IPS-18c (cell line): ENCODE measurements at regions not wholly inside any gene's neighbourhood (a gene's known extent, or its start where the extent isn't known, plus 50 kb on each side); places are given as distances from the start of the nearest gene placed in this dataset.
"Not testable (repeated sequence)": the region's sequence is repeated elsewhere in the genome, so short reads cannot be mapped to it uniquely, and the experiment has no call there.

ENCODE experiments used
- H3K4me3 ChIP-seq: 2 replicates; pipeline ENCODE4 v1.7.0; 2013; ENCODE audit warnings: low read depth, mild to moderate bottlenecking, low read length, moderate library complexity; ENCODE audit not compliant: insufficient read depth
- H3K9me3 ChIP-seq: one replicate; pipeline ENCODE4 v1.6.1; 2013; ENCODE audit warnings: mild to moderate bottlenecking, low read length, moderate library complexity; ENCODE audit not compliant: control insufficient read depth, insufficient read depth

GRCh38 chr3:125774433-125775034, 179.2 kb upstream of the OSBPL11 start:
- not testable (repeated sequence) for H3K9me3 ChIP-seq

DNA sequence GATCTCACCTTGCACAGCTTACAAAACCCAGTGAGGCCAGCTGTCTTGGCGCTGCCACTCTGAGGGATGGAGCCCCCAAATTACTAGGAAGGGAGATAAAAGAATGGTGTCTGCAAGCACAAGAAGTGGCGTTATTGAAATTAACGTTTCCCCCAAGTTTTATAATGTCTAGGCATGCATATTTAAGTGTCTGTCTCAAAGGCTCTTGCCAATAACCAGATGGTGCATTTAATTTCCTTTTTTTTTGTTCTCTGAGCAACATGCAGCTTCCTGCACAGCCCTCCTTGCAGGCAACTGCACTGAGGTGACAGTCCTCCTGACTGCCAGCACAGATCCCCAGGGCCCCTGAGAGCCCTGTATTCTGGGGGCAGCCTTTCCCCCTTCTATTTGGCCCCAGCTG, 179.8 kb upstream of the OSBPL11 start:
- not testable (repeated sequence) for H3K4me3 ChIP-seq, H3K9me3 ChIP-seq

More at GRCh38 chr3:125774433-125775034, 179.2 kb upstream of the OSBPL11 start:
- not testable (repeated sequence) for H3K4me3 ChIP-seq

- H3K9me3 ChIP-seq, H3K4me3 ChIP-seq: not testable (repeated sequence)
These were observed 180.5 kb upstream of the OSBPL11 start for GRCh38 chr3:125775606-125776294.

- H3K9me3 ChIP-seq, H3K4me3 ChIP-seq: not testable (repeated sequence)
These were observed 184.0 kb upstream of the OSBPL11 start for GRCh38 chr3:125779276-125779675.

DNA sequence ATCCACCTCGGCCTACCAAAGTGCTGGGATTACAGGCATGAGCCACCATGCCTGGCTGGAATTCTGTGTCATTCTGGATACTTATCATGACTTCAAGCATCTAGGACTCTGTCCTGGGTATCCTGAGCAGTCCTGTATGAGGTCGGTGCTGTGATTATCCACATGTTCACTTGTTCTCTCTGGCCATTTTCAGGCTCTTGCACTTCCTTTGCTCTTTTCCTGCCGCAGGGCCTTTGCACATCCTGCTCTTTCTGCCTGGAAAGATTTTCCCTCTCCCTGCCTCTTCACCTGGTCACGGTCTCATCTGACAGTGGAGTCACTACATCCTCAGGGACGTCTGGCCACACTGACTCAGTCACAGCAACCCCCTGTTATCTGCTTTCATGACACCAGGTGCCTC, 184.6 kb upstream of the OSBPL11 start:
- not testable (repeated sequence) for H3K4me3 ChIP-seq, H3K9me3 ChIP-seq

DNA sequence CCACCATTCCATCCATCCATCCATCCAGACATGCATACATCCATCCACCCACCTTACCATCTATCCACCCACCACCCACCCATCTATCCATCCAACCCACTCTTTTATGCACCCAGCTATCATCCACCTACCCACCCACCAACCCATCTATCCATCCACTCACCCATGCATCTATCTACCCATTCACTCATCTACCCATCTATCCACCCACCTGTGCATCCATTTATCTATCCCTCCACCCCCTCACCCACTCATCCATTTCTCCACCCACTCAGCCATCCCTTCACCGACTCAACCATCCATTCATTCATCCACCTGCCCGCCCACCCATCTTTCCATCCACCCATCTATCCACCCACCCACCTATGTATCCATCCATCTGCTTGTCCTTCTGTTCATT, 186.4 kb upstream of the OSBPL11 start:
- H3K4me3 ChIP-seq, H3K9me3 ChIP-seq: not testable (repeated sequence)

DNA sequence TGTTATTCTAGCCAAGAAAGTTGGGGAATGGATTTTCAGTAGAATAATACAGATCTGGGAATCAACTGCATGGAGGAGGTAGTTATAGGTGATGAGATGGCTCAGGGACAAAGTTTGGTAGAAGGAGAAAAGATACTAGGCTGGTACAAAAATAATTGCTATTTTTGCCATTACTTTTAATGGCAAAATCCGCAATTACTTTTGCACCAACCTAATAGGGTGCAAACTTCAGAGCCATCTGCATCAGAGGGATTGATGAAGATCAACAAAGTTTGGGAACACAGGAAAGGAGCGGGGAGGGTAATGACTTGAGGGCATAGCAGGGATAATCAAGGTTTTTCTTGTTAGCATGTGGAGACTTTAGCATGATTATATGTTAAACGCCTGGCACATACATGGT, 178.7 kb upstream of the ROPN1B start:
- H3K4me3 ChIP-seq, H3K9me3 ChIP-seq: not testable (repeated sequence)

GRCh38 chr3:125791021-125791420, 178.0 kb upstream of the ROPN1B start:
- not testable (repeated sequence) for H3K4me3 ChIP-seq, H3K9me3 ChIP-seq

DNA sequence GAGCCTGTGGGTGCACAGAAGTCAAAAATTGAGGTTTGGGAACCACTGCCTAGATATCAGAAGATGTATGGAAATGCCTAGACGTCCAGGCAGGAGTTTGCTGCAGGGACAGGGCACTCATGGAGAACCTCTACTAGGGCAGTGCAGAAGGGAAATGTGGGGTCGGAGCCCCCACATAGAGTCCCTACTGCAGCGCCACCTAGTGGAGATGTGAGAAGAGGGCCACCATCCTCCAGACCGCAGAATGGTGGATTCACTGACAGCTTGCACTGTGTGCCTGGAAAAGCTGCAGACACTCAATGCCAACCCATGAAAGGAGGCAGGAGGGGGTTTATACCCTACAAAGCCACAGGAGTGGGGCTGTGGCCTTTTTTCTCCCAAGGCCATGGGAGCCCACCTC, 159.0 kb upstream of the ROPN1B start:
- H3K9me3 ChIP-seq, H3K4me3 ChIP-seq: not testable (repeated sequence)

DNA sequence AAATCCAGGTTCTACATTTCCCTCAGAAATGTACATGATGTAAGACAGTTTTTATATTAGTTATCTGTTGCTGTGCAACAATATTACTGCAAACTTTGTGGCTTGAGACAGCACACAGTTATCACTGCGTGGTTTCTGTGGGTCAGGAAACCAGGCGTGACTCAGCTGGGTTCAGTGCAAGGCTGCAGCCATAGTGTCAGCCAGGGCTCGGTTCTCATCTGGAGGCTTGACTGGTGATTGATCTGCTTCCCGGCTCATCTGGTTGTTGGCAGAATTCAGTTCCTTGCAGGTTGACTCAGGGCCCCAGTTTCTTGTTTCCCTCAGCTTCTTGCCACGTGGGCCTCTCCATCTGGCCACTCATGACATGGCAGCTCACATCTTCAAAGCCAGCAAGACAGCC, 146.8 kb upstream of the ROPN1B start:
- not testable (repeated sequence) for H3K4me3 ChIP-seq, H3K9me3 ChIP-seq

- H3K9me3 ChIP-seq = not testable (repeated sequence)
These were observed 137.8 kb upstream of the ROPN1B start for GRCh38 chr3:125831005-125831750.

DNA sequence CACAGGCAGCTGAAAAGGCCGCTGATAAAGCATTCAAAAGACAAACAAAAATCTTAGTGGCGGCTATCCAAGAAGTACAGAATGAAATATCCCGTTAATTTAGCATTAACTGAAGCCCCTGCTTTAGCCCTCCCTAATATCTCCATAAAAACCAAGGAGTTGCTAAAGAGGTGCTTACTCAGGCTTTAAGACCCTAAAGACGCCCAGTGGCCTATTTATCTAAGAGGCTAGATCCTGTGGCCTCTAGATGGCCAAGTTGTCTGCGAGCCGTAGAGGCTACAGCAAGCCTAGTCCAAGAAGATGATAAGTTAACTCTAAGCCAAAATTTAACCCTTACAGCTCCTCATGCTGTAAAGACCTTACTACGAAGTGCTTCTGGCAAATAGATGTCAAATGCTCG, 133.4 kb upstream of the ROPN1B start:
- not testable (repeated sequence) for H3K4me3 ChIP-seq, H3K9me3 ChIP-seq

More at GRCh38 chr3:125831005-125831750, 137.8 kb upstream of the ROPN1B start:
- H3K4me3 ChIP-seq = not testable (repeated sequence)

- H3K4me3 ChIP-seq, H3K9me3 ChIP-seq: not testable (repeated sequence)
These were observed 132.9 kb upstream of the ROPN1B start for GRCh38 chr3:125836011-125836551.

DNA sequence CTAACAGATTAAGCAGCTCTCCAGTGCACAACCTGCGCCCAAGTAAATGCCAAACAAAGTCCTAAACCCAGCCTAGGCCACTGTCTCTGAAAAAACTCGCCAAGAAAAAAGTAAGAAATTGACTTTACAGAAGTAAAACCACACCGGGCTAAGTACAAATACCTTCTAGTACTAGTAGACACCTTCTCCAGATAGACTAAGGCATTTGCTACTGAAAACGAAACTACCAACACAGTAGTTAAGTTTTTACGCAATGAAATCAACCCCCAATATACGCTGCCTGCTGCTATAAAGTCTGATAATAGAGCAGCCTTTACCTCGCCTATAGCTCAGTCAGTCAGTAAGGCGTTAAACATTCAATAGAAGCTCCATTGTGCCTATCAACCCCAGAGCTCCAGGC, 132.2 kb upstream of the ROPN1B start:
- not testable (repeated sequence) for H3K9me3 ChIP-seq, H3K4me3 ChIP-seq

DNA sequence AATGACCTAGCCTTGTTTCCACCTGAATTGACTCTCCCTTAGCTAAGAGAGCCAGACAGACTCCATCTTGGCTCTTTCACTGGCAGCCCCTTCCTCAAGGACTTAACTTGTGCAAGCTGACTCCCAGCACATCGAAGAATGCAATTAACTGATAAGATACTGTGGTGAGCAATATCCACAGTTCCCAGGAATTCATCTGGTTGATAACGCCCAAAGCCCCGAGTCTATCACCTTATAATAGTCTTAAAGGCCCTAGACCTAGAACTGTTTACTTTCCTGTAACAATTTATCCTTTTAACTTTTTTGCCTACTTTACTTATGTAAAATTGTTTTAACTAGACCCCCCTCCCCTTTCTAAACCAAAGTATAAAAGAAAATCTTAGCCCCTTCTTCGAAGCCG, 130.1 kb upstream of the ROPN1B start:
- not testable (repeated sequence) for H3K4me3 ChIP-seq, H3K9me3 ChIP-seq

DNA sequence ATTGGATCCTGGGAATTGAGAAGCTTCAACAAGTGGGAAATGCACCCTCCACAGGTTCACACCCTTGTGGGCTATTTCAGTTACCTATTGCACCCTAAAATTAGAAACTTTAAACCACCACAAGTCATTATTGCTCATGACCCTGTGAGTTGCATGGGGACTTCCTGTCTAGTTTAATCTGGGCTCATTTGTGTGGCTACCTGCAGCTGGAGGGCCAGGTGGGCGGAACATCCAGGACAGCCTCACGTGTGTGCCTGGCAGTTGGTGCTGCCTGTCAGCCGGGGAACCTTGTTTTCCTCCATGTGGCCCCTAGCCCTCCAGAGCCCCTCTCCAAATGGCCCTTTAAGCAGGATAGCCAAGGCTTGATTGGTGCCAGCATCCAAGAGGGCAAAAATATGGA, 128.5 kb upstream of the ROPN1B start:
- H3K9me3 ChIP-seq = not testable (repeated sequence)

DNA sequence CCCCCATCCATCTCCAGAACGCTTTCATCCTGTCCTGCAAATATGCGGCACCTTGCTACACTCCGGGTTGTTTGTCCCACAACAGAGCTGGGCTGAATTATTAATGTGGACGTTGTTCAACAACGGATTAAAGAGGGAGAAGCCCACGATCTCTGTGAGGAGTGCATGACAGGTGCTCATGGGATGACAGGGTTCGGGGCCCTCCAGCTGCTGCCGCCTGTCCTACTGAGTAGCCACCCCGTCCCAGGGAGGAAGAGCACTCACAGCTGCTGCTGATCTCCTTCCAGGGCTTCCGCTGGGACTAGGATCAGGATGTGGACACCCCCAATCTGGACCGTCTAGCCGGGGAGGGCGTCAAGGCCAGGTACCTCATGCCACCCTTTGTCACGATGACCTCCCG, 121.0 kb upstream of the ROPN1B start:
- not testable (repeated sequence) for H3K4me3 ChIP-seq
- peaks cover 14% of the 10 kb centered on the region for H3K9me3 ChIP-seq

More for the DNA sequence above, 128.5 kb upstream of the ROPN1B start:
- not testable (repeated sequence) for H3K4me3 ChIP-seq

DNA sequence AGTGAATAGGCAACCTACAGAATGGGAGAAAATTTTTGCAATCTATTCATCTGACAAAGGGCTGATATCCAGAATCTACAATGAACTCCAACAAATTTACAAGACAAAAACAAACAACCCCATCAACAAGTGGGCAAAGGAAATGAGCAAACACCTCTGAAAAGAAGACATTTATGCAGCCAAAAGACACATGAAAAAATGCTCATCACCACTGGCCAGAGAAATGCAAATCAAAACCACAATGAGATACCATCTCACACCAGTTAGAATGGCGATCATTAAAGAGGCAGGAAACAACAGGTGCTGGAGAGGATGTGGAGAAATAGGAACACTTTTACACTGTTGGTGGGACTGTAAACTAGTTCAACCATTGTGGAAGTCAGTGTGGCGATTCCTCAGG, 114.0 kb upstream of the ROPN1B start:
- not testable (repeated sequence) for H3K9me3 ChIP-seq, H3K4me3 ChIP-seq
